ENCODE measurements at regions not wholly inside any gene's neighbourhood (a gene's known extent, or its start where the extent isn't known, plus 50 kb on each side); places are given as distances from the start of the nearest gene placed in this dataset.

- H3K27ac ChIP-seq (ENCODE audit: insufficient read depth, low read length), result no peak overlapping the region
- H3K9ac ChIP-seq (ENCODE audit: insufficient read depth, low read length), result no peak overlapping the region
- no peak overlapping the region for H2AFZ ChIP-seq (ENCODE audit: low read length)
- no peak for TF ChIP-seq EZH2 (IDR thresholded peaks at IDR 0.05; ENCODE audit: low read length, missing control alignments)
- TF ChIP-seq, protein P1, sequence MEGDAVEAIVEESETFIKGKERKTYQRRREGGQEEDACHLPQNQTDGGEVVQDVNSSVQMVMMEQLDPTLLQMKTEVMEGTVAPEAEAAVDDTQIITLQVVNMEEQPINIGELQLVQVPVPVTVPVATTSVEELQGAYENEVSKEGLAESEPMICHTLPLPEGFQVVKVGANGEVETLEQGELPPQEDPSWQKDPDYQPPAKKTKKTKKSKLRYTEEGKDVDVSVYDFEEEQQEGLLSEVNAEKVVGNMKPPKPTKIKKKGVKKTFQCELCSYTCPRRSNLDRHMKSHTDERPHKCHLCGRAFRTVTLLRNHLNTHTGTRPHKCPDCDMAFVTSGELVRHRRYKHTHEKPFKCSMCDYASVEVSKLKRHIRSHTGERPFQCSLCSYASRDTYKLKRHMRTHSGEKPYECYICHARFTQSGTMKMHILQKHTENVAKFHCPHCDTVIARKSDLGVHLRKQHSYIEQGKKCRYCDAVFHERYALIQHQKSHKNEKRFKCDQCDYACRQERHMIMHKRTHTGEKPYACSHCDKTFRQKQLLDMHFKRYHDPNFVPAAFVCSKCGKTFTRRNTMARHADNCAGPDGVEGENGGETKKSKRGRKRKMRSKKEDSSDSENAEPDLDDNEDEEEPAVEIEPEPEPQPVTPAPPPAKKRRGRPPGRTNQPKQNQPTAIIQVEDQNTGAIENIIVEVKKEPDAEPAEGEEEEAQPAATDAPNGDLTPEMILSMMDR (conservative IDR thresholded peaks at IDR 0.05 in 1 of 2, IDR thresholded peaks at IDR 0.05 in 1 of 2; ENCODE audit: low read depth in 1 of 2, low read length in 2 of 2), result no peak
- no peaks in the 10 kb centered on the region for H3K79me2 ChIP-seq (ENCODE audit: control insufficient read depth, insufficient read depth, low read length)
- no peaks in the 10 kb centered on the region for H3K27me3 ChIP-seq (ENCODE audit: control insufficient read depth, insufficient read depth, low read length)
- no peaks in the 10 kb centered on the region for H3K9me3 ChIP-seq (ENCODE audit: control insufficient read depth, insufficient read depth, low read depth, low read length)
- no peak for DNase-seq (ENCODE audit: low read depth in 2 of 2)
- H3K4me3 ChIP-seq (replicated peaks in 1 of 4; ENCODE audit: control extremely low read depth in 1 of 4, insufficient read depth in 1 of 4, low read depth in 3 of 4, low read length in 4 of 4), result no peak overlapping the region
- H3K4me2 ChIP-seq (ENCODE audit: extremely low read depth, insufficient read depth, low read length), result no peak overlapping the region
- H3K36me3 ChIP-seq (ENCODE audit: control insufficient read depth, insufficient read depth, low read length), result no peaks in the 10 kb centered on the region
- no peaks in the 10 kb centered on the region for H3K4me1 ChIP-seq (ENCODE audit: control insufficient read depth, extremely low read depth, insufficient read depth, low read length)
- no peaks in the 10 kb centered on the region for H4K20me1 ChIP-seq (ENCODE audit: control insufficient read depth, extremely low read depth, insufficient read depth, low read length)
These were observed 377.8 kb upstream of the POU3F3 start for GRCh38 chr2:104476075-104476474.

GRCh38 chr2:104476563-104476988, 377.3 kb upstream of the POU3F3 start:
- Histone ChIP-seq H4K20me1 (ENCODE audit: control insufficient read depth, extremely low read depth, insufficient read depth, low read length) (no peaks in the 10 kb centered on the region), H3K4me1 (ENCODE audit: control insufficient read depth, extremely low read depth, insufficient read depth, low read length) (no peaks in the 10 kb centered on the region)

DNA sequence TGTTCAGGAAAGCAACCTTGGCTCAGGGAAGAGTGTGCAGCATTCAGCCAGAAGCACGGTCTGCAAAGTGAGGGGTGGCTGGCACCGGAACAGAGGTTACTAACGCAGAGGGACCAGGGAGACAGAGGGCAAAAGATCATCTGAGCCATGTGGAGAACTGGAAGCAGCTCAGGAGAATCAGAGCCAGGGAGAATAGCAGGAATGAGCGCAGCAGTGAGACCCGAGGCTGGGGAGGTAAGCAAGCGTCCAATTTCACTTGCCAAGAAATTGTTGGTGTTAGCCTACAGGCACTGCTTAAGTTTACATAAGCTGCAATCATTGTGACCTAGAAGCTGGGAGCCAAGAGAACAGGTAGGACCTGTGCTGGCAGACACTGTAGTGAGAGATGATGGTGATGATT, 372.6 kb upstream of the POU3F3 start:
- H3K9ac ChIP-seq (ENCODE audit: insufficient read depth, low read length), result no peak overlapping the region
- no peak overlapping the region for H2AFZ ChIP-seq (ENCODE audit: low read length)
- no peaks in the 10 kb centered on the region for H3K27me3 ChIP-seq (ENCODE audit: control insufficient read depth, insufficient read depth, low read length)
- H3K79me2 ChIP-seq (ENCODE audit: control insufficient read depth, insufficient read depth, low read length), result no peaks in the 10 kb centered on the region
- H3K36me3 ChIP-seq (ENCODE audit: control insufficient read depth, insufficient read depth, low read length), result no peaks in the 10 kb centered on the region
- H3K9me3 ChIP-seq (ENCODE audit: control insufficient read depth, insufficient read depth, low read depth, low read length), result no peaks in the 10 kb centered on the region
- no peaks in the 10 kb centered on the region for H4K20me1 ChIP-seq (ENCODE audit: control insufficient read depth, extremely low read depth, insufficient read depth, low read length)
- no peak for DNase-seq (ENCODE audit: low read depth in 2 of 2)
- no peak overlapping the region for H3K4me2 ChIP-seq (ENCODE audit: extremely low read depth, insufficient read depth, low read length)
- H3K27ac ChIP-seq (ENCODE audit: insufficient read depth, low read length), result no peak overlapping the region
- no peak overlapping the region for H3K4me3 ChIP-seq (replicated peaks in 1 of 4; ENCODE audit: control extremely low read depth in 1 of 4, insufficient read depth in 1 of 4, low read depth in 3 of 4, low read length in 4 of 4)
- H3K4me1 ChIP-seq (ENCODE audit: control insufficient read depth, extremely low read depth, insufficient read depth, low read length), result no peaks in the 10 kb centered on the region
- no peak for TF ChIP-seq EZH2 (IDR thresholded peaks at IDR 0.05; ENCODE audit: low read length, missing control alignments)
- TF ChIP-seq, protein P1 (conservative IDR thresholded peaks at IDR 0.05 in 1 of 2, IDR thresholded peaks at IDR 0.05 in 1 of 2; ENCODE audit: low read depth in 1 of 2, low read length in 2 of 2), result no peak

More at GRCh38 chr2:104476563-104476988, 377.3 kb upstream of the POU3F3 start:
- TF ChIP-seq, protein P1 (conservative IDR thresholded peaks at IDR 0.05 in 1 of 2, IDR thresholded peaks at IDR 0.05 in 1 of 2; ENCODE audit: low read depth in 1 of 2, low read length in 2 of 2), result no peak
- TF ChIP-seq EZH2 (IDR thresholded peaks at IDR 0.05; ENCODE audit: low read length, missing control alignments), result no peak
- Histone ChIP-seq H3K9me3 (ENCODE audit: control insufficient read depth, insufficient read depth, low read depth, low read length) (no peaks in the 10 kb centered on the region), H3K4me2 (ENCODE audit: extremely low read depth, insufficient read depth, low read length) (no peak overlapping the region), H3K9ac (ENCODE audit: insufficient read depth, low read length) (no peak overlapping the region), H2AFZ (ENCODE audit: low read length) (no peak overlapping the region), H3K27me3 (ENCODE audit: control insufficient read depth, insufficient read depth, low read length) (no peaks in the 10 kb centered on the region), H3K79me2 (ENCODE audit: control insufficient read depth, insufficient read depth, low read length) (no peaks in the 10 kb centered on the region), H3K4me3 (replicated peaks in 1 of 4; ENCODE audit: control extremely low read depth in 1 of 4, insufficient read depth in 1 of 4, low read depth in 3 of 4, low read length in 4 of 4) (no peak overlapping the region), H3K27ac (ENCODE audit: insufficient read depth, low read length) (no peak overlapping the region), H3K36me3 (ENCODE audit: control insufficient read depth, insufficient read depth, low read length) (no peaks in the 10 kb centered on the region)
- no peak for DNase-seq (ENCODE audit: low read depth in 2 of 2)

Data from fibroblast of lung (primary cell).